ENCODE measurements at regions not wholly inside any gene's neighbourhood (a gene's known extent, or its start where the extent isn't known, plus 50 kb on each side); places are given as distances from the start of the nearest gene placed in this dataset.

DNA sequence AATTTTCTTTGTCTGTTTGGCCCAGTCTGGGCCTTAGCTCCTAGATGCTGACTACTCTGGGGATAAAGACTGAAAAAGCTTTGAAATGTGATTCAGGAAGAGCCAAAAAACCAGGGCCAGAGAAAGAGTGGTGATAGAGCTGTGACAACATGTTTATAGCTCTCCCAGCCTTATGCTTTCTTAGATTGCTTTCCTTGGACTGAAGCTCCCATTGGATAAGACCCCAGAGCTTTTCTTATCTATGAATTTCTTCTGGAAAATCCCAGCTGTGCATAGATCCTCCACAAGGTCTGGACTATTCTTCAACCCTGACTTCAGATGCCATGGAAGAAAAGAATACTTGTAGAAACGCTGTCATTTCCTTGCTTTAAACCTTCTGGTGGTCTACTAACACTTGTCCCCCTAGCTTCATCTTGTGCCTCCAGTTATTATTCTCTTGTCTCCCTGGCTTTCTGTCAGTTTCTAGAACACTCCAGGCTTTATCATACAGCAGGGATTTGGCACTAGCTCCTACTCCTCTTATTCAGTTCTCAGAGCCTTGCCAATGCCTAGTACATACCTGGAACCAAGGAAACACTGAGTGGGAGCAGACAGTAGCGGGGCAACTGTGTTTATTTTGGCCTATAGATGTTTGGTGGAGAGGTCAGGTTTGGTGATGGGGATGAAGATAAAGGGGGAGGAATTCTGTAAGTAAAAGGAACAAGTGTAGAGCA is 57.1 kb upstream of the TEX13D start:
- TF ChIP-seq, protein P1, sequence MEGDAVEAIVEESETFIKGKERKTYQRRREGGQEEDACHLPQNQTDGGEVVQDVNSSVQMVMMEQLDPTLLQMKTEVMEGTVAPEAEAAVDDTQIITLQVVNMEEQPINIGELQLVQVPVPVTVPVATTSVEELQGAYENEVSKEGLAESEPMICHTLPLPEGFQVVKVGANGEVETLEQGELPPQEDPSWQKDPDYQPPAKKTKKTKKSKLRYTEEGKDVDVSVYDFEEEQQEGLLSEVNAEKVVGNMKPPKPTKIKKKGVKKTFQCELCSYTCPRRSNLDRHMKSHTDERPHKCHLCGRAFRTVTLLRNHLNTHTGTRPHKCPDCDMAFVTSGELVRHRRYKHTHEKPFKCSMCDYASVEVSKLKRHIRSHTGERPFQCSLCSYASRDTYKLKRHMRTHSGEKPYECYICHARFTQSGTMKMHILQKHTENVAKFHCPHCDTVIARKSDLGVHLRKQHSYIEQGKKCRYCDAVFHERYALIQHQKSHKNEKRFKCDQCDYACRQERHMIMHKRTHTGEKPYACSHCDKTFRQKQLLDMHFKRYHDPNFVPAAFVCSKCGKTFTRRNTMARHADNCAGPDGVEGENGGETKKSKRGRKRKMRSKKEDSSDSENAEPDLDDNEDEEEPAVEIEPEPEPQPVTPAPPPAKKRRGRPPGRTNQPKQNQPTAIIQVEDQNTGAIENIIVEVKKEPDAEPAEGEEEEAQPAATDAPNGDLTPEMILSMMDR (conservative IDR thresholded peaks at IDR 0.05 in 1 of 2, IDR thresholded peaks at IDR 0.05 in 1 of 2; ENCODE audit: extremely low read depth in 1 of 2, insufficient read depth in 1 of 2, low read depth in 1 of 2, low read length in 2 of 2) = no peak
- TF ChIP-seq EZH2 (IDR thresholded peaks at IDR 0.05; ENCODE audit: borderline replicate concordance, low read length) = no peak
